Stimulated activated CD8-positive, alpha-beta memory T cell treated with anti-CD3 and anti-CD28 coated beads, Interleukin-7, amount 100 ng/mL, for 24 hours (primary cell): ENCODE measurements at regions not wholly inside any gene's neighbourhood (a gene's known extent, or its start where the extent isn't known, plus 50 kb on each side); places are given as distances from the start of the nearest gene placed in this dataset.
"Not testable (repeated sequence)": the region's sequence is repeated elsewhere in the genome, so short reads cannot be mapped to it uniquely, and the experiment has no call there.

Source experiments
- DNase-seq: peaks from one replicate; pipeline ENCODE4 v3.0.0-alpha.2; 2020; ENCODE audit warnings: low read depth

- DNase-seq, result no peak
These were observed 803.6 kb downstream of the DIAPH3 start for GRCh38 chr13:59360108-59360507.

- no peak for DNase-seq
These were observed 802.8 kb downstream of the DIAPH3 start for GRCh38 chr13:59360916-59361315.

DNA sequence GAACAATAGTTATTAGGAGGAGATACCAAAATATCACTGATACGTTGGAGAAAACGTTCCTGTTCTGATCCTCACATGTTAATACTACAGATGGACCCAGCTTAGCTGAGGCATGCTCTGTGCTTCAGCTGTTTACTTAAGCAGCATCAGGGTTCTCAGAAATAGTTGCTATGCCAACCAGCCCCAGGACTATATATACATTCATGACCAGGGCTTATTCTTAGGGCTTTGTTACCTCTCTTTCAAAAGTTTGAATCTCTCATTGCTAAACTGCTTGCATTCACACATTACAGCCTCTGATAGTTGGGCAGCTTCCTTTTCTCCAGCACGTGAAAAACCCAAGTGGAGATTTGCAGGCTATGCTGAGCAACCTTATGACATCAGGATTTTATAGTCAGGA is 800.4 kb downstream of the DIAPH3 start:
- no peak for DNase-seq

- no peak for DNase-seq
These were observed 799.8 kb downstream of the DIAPH3 start for GRCh38 chr13:59363947-59364346.

DNA sequence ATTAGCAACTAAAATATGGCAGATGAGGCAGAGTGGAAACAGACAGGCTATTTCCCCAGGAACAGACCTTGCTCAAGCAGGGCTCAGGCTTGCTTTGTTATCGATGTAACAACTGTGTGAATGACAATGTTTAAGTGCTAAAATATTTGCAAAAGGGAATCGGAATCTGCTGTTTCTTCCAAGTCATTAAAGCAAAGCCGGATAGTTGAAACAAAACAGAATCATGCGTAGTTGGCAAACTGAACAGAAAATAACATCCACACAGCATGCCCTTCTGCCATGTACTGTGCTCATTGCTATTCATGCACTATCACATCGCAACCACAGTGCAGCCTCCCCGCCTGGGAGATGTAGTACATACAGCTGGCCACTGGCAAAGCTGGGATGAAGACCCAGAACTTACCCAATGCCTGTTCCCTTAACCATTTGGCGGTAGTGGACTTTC is 799.1 kb downstream of the DIAPH3 start:
- no peak for DNase-seq

- DNase-seq, result no peak
These were observed 796.3 kb downstream of the DIAPH3 start for GRCh38 chr13:59367467-59367866.

GRCh38 chr13:59367904-59368303 is 795.8 kb downstream of the DIAPH3 start:
- no peak for DNase-seq

GRCh38 chr13:59368693-59369092 is 795.0 kb downstream of the DIAPH3 start:
- no peak for DNase-seq

DNA sequence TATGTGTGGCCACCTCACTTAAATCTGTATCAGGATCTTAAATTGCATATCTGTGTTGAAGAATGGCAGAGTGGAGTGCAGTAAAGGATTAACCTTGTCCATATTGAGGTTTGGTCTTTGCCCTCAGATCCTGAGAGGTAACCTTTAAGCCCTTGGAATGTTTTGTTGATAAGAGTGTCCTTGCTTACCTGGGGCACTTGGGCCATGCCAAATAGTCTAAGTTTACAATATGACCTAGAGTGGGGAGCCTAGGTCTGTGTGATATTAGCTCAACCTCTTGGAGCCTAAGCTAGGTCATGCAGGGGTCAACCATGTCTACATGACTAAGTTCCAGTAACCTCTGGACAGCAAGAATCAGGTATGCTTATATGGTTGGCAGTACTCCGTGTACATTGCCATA is 792.5 kb downstream of the DIAPH3 start:
- no peak for DNase-seq

DNA sequence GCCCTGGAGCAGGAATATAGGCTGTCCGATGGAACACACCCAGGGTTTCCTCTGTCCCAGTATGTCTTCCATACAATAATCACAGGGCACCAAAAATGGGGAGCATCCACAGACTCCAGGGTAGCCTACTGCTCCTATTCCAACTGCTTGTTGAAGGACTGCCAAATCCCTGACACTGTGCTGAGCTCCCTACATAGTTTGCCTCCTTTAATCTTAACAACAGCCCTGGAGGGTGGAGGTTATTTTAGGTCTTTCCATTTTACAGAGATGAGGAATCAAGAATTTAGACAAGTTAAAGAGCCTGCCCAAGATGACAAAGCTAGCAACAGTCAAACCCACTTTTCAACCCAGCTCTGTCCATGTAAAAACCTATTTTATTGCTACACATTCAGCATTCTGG is 790.4 kb downstream of the DIAPH3 start:
- no peak for DNase-seq

DNA sequence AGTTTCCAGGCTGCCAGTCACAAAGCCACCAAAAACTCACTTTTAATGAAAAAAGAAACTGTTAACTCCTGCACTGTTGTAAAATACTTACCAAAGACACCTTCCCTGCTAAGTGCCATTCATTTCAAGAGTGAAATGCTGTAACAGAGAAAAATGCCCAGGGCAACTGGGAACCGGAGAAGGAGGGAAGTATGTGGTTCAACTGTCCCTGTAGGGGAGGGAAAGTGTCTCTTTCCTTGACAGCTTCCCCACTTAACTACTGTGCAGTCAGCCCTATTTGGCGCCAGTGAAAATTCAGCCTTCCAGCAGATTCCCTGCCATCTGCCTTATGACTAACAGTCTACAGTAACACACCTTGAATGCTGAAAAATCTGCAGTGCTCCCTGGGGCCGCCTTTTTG is 789.0 kb downstream of the DIAPH3 start:
- no peak for DNase-seq

GRCh38 chr13:59384154-59384553 is 779.6 kb downstream of the DIAPH3 start:
- no peak for DNase-seq

DNA sequence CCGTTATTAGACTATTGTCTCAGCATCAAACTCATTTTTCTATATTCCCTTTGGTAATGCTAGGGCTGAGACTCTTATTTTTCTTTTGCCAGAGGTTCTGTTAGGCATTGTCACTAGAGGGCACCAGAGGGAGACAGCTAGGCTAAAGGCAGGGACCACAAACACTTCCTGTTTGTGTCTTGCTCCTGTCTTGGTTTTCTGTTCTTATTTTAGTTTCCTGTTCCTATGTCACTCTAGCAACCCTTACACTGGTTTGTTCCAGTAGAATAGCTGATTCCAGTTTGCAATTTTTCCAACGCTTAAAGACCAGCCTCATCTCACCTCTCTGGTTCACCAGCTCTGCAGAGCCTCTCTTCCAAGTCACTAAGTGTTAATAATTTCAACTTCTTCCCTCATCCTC is 772.0 kb downstream of the DIAPH3 start:
- peak; percentile 5 for DNase-seq

DNA sequence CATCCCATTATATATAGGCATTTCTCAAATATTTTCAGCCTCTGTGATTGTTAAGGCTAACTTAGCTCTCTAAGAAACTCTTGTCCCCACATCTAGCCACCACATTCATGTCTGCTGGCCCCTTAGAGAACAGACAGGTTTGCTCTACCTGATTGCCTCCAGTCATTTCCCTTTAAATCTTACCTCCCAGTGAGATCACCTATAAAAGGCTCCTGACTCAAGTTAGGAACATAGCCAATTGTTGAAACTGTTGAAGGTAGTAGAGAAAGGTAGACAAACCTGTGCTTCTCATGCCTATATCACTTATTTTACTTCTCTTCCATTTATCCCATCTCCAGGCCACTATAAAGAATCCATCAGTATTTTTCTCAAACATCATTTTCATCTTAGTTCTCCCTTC is 771.4 kb downstream of the DIAPH3 start:
- DNase-seq, result no peak

- DNase-seq, result no peak
These were observed 769.2 kb downstream of the DIAPH3 start for GRCh38 chr13:59394496-59394895.

DNA sequence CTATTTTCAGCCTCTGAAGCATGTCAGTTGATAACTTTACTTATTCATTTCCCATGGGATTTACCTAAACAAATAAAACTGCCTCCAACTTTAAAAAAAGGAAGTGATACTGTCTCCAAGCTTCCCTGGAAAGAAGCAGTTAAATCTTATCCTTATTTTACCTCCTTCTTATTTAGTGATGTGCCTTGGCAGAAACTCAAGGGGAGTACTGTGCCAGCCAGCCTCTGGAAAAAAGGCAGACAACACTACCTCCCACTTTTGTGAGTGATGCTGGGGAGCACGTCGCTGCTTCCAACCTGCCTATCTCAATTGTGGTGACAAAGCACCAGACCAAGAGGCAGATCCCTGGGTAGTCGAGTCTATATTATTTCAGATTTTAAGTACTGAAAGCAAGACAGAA is 765.6 kb downstream of the DIAPH3 start:
- no peak for DNase-seq

DNA sequence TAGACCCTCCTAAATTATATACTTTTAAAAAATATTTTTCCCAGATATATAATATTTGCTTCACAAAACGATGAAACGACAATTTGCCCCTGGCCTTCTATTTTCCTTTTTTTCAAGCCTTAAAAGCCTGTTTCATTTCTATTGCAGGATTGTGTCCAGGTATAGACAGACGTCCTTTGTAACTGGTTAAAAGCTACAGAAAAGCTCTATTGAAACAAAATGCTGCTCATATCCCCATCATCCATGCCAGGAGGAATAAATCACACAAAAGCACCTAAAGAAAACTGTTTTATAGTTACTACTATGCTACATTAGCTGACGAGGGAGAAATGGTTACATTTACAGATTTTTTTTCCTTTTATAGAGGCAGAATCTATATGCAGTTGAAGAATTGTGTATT is 765.1 kb downstream of the DIAPH3 start:
- DNase-seq, result no peak

- no peak for DNase-seq
These were observed 764.2 kb downstream of the DIAPH3 start for GRCh38 chr13:59399513-59399912.

GRCh38 chr13:59404331-59404730 is 759.4 kb downstream of the DIAPH3 start:
- no peak for DNase-seq

DNA sequence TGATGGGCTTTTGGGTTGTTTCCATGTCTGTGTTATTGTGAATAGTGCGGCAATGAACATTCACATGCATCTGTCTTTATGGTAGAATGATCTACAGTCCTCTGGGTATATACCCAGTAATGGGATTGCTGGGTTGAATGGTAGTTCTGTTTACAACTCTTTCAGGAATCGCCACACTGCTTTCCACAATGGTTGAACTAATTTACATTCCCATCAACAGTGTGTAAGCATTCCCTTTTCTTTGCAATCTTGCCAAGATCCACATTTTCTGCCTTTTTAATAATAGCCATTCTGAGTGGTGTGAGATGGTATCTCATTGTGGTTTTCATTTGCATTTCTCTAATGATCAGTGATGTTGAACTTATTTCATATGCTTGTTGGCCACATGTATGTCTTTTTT is 756.5 kb downstream of the DIAPH3 start:
- not testable (repeated sequence) for DNase-seq

DNA sequence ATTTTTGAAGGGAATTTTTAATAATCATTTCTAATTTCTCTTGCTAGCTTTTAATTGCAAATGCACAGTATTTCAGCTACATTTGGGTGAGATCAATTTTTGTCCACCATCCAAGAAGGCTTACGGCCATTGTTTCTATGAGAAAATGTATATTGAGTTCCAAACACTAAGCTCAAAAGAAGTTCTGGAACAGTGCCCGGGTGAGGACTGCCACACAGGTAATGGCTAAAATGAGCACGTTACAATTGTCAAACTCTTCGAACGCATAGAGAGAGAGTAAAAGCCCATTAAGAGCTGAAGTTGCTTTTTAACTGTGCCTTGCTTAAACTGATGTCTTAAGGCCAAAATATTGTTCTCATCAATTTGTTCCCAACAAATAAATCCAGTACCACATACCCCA is 755.0 kb downstream of the DIAPH3 start:
- no peak for DNase-seq

- no peak for DNase-seq
These were observed 754.5 kb downstream of the DIAPH3 start for GRCh38 chr13:59409211-59409610.

GRCh38 chr13:59409634-59410200 is 754.0 kb downstream of the DIAPH3 start:
- DNase-seq, result no peak

GRCh38 chr13:59413126-59413525 is 750.6 kb downstream of the DIAPH3 start:
- no peak for DNase-seq

DNA sequence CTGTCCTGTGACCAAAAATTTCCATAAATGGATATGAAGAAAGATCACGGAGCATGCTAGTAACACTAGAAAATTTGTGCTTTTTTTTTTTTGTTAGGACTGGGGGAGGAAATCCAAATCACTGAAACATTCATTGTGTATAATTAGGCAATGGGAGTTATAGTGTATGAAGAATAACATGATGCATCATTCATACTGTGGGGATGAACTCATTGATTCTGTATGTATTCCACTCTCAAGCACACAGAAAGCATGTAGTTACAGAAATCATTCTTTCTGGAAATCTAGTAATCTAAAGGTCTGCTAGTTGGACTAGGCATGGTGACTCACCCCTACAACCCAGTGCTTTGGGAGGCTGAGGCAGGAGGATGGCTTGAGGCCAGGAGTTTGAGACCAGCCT is 749.7 kb downstream of the DIAPH3 start:
- no peak for DNase-seq
